ENCODE measurements at regions not wholly inside any gene's neighbourhood (a gene's known extent, or its start where the extent isn't known, plus 50 kb on each side); places are given as distances from the start of the nearest gene placed in this dataset.

- no peak overlapping the region for H3K27ac ChIP-seq
- intact Hi-C loops (cut with DNase I), result no loop called here
- no peaks in the 10 kb centered on the region for H3K27me3 ChIP-seq
- no peaks in the 10 kb centered on the region for H3K9me3 ChIP-seq (replicated peaks in 1 of 3)
- TF ChIP-seq CTCF (IDR thresholded peaks at IDR 0.05) (no peak), POLR2A (IDR thresholded peaks at IDR 0.05) (no peak)
- H3K4me3 ChIP-seq, result no peak overlapping the region
- DNase-seq, result no peak
- 91 to 96% (median 93%) methylated on average over 1 of the region's 1 CpG for WGBS, 4 donors
- H3K4me1 ChIP-seq (replicated peaks in 1 of 2), result no peaks in the 10 kb centered on the region
- H3K36me3 ChIP-seq (replicated peaks in 1 of 2), result no peaks in the 10 kb centered on the region
Measured at GRCh38 chr21:38625000-38625399, 126.7 kb upstream of the ERG start.

GRCh38 chr21:38626306-38626705 is 128.0 kb upstream of the ERG start:
- Histone ChIP-seq H3K27me3 (no peaks in the 10 kb centered on the region), H3K4me1 (replicated peaks in 1 of 2) (no peaks in the 10 kb centered on the region), H3K27ac (no peak overlapping the region), H3K36me3 (replicated peaks in 1 of 2) (no peaks in the 10 kb centered on the region), H3K4me3 (no peak overlapping the region), H3K9me3 (replicated peaks in 1 of 3) (no peaks in the 10 kb centered on the region)
- no peak for DNase-seq
- 75 to 90% (median 79%) methylated on average over 3 of the region's 3 CpGs for WGBS, 4 donors
- intact Hi-C loops (cut with DNase I), result no loop called here
- no peak for TF ChIP-seq POLR2A (IDR thresholded peaks at IDR 0.05)
- TF ChIP-seq CTCF (IDR thresholded peaks at IDR 0.05), result no peak

- no peaks in the 10 kb centered on the region for H3K36me3 ChIP-seq (replicated peaks in 1 of 2)
- H3K4me3 ChIP-seq, result no peak overlapping the region
- no peak overlapping the region for H3K27ac ChIP-seq
- DNase-seq, result no peak
- intact Hi-C loops (cut with DNase I), result no loop called here
- H3K27me3 ChIP-seq, result no peaks in the 10 kb centered on the region
- no peaks in the 10 kb centered on the region for H3K4me1 ChIP-seq (replicated peaks in 1 of 2)
- TF ChIP-seq POLR2A (IDR thresholded peaks at IDR 0.05) (no peak), CTCF (IDR thresholded peaks at IDR 0.05) (no peak)
- no peaks in the 10 kb centered on the region for H3K9me3 ChIP-seq (replicated peaks in 1 of 3)
- WGBS, 4 donors, result 56 to 72% (median 66%) methylated on average over 3 of the region's 3 CpGs
Measured at GRCh38 chr21:38628349-38628748, 130.1 kb upstream of the ERG start.

- Histone ChIP-seq H3K4me1 (replicated peaks in 1 of 2) (no peaks in the 10 kb centered on the region), H3K9me3 (replicated peaks in 1 of 3) (no peaks in the 10 kb centered on the region), H3K27ac (no peak overlapping the region), H3K4me3 (no peak overlapping the region), H3K27me3 (no peaks in the 10 kb centered on the region), H3K36me3 (replicated peaks in 1 of 2) (no peaks in the 10 kb centered on the region)
- WGBS, 4 donors, result 60 to 65% (median 63%) methylated on average over 6 of the region's 6 CpGs
- TF ChIP-seq CTCF (IDR thresholded peaks at IDR 0.05), result no peak
- no peak for TF ChIP-seq POLR2A (IDR thresholded peaks at IDR 0.05)
- no peak for DNase-seq
- intact Hi-C loops (cut with DNase I), result no loop called here
Measured at GRCh38 chr21:38631206-38631605, 132.9 kb upstream of the ERG start.
